DLD1 (cell line): ENCODE measurements at regions not wholly inside any gene's neighbourhood (a gene's known extent, or its start where the extent isn't known, plus 50 kb on each side); places are given as distances from the start of the nearest gene placed in this dataset.
"Not testable (repeated sequence)": the region's sequence is repeated elsewhere in the genome, so short reads cannot be mapped to it uniquely, and the experiment has no call there.

Source experiments
- in situ Hi-C: cut with HindIII; loops from 2 replicates; pipeline ENCODE4 v1.10.0; 2017; ENCODE audit warnings: low sequenced_read_pairs

GRCh38 chr10:121355161-121355560 lies 243.1 kb downstream of the FGFR2 start:
- in situ Hi-C loops: no loop called here

- in situ Hi-C loops: no loop called here
These were observed 242.1 kb downstream of the FGFR2 start for GRCh38 chr10:121356183-121356582.

- in situ Hi-C loops: no loop called here
These were observed 240.8 kb downstream of the FGFR2 start for GRCh38 chr10:121357401-121357800.

- in situ Hi-C loops: no loop called here
These were observed 236.2 kb downstream of the FGFR2 start for GRCh38 chr10:121362026-121362425.

GRCh38 chr10:121365566-121365965 lies 232.7 kb downstream of the FGFR2 start:
- in situ Hi-C loops: no loop called here

GRCh38 chr10:121368347-121369025 lies 229.8 kb downstream of the FGFR2 start:
- in situ Hi-C loops: no loop called here

- in situ Hi-C loops: no loop called here
These were observed 228.6 kb downstream of the FGFR2 start for GRCh38 chr10:121369616-121370015.

GRCh38 chr10:121371836-121372235 lies 226.4 kb downstream of the FGFR2 start:
- in situ Hi-C loops: no loop called here

GRCh38 chr10:121373411-121373810 lies 224.8 kb downstream of the FGFR2 start:
- in situ Hi-C loops: no loop called here

- in situ Hi-C loops: no loop called here
These were observed 224.1 kb downstream of the FGFR2 start for GRCh38 chr10:121374121-121374520.

GRCh38 chr10:121375172-121375571 lies 223.1 kb downstream of the FGFR2 start:
- in situ Hi-C loops: no loop called here

- in situ Hi-C loops: no loop called here
These were observed 219.9 kb downstream of the FGFR2 start for GRCh38 chr10:121378251-121378801.

- in situ Hi-C loops: no loop called here
These were observed 219.2 kb downstream of the FGFR2 start for GRCh38 chr10:121379013-121379412.

GRCh38 chr10:121380211-121380610 lies 218.0 kb downstream of the FGFR2 start:
- in situ Hi-C loops: no loop called here

- in situ Hi-C loops: not testable (repeated sequence)
These were observed 216.2 kb downstream of the FGFR2 start for GRCh38 chr10:121382029-121382520.

GRCh38 chr10:121385136-121385535 lies 213.1 kb downstream of the FGFR2 start:
- in situ Hi-C loops: no loop called here

GRCh38 chr10:121392657-121393056 lies 205.6 kb downstream of the FGFR2 start:
- in situ Hi-C loops: no loop called here

GRCh38 chr10:121393522-121393921 lies 204.7 kb downstream of the FGFR2 start:
- in situ Hi-C loops: no loop called here

GRCh38 chr10:121400507-121400906 lies 197.7 kb downstream of the FGFR2 start:
- in situ Hi-C loops: not testable (repeated sequence)

GRCh38 chr10:121403527-121403926 lies 194.7 kb downstream of the FGFR2 start:
- in situ Hi-C loops: no loop called here

- in situ Hi-C loops: no loop called here
These were observed 193.6 kb downstream of the FGFR2 start for GRCh38 chr10:121404611-121405010.

- in situ Hi-C loops: no loop called here
These were observed 193.1 kb downstream of the FGFR2 start for GRCh38 chr10:121405096-121405495.

- in situ Hi-C loops: no loop called here
These were observed 192.7 kb downstream of the FGFR2 start for GRCh38 chr10:121405549-121405948.
